HEK293T (cell line): ENCODE measurements at regions not wholly inside any gene's neighbourhood (a gene's known extent, or its start where the extent isn't known, plus 50 kb on each side); places are given as distances from the start of the nearest gene placed in this dataset.

ENCODE experiments used
- ARNT ChIP-seq: fragments of 450-650 bp; IDR thresholded peaks from 2 replicates; pipeline ENCODE4 v1.6.1; 2017; ENCODE audit warnings: mild to moderate bottlenecking
- BHLHE40 ChIP-seq: fragments of 450-650 bp; IDR thresholded peaks from 2 replicates; pipeline ENCODE4 v1.6.1; 2016; ENCODE audit warnings: mild to moderate bottlenecking, moderate library complexity, borderline replicate concordance
- ELF4 ChIP-seq: fragments of 450-650 bp; IDR thresholded peaks from 2 replicates; pipeline ENCODE4 v1.6.1; 2017; ENCODE audit warnings: antibody characterized with exemption
- FOXA1 ChIP-seq: fragments of 450-650 bp; IDR thresholded peaks from 2 replicates; pipeline ENCODE4 v1.6.1; 2016; ENCODE audit warnings: mild to moderate bottlenecking
- FOXK2 ChIP-seq: fragments of 450-650 bp; IDR thresholded peaks from 2 replicates; pipeline ENCODE4 v1.6.1; 2016; ENCODE audit warnings: mild to moderate bottlenecking
- HDGF ChIP-seq: fragments of 450-650 bp; IDR thresholded peaks from 2 replicates; pipeline ENCODE4 v1.6.1; 2017; ENCODE audit warnings: antibody characterized with exemption, borderline replicate concordance
- NFRKB ChIP-seq: fragments of 450-650 bp; IDR thresholded peaks from 2 replicates; pipeline ENCODE4 v1.6.1; 2016; ENCODE audit warnings: mild to moderate bottlenecking, moderate library complexity
- SP1 ChIP-seq: fragments of 450-650 bp; IDR thresholded peaks from 2 replicates; pipeline ENCODE4 v1.6.1; 2017
- SUZ12 ChIP-seq: fragments of 450-650 bp; IDR thresholded peaks from 2 replicates; pipeline ENCODE4 v1.6.1; 2016; ENCODE audit warnings: mild to moderate bottlenecking
- TARDBP ChIP-seq: fragments of 450-650 bp; IDR thresholded peaks from 2 replicates; pipeline ENCODE4 v1.6.1; 2016
- ZNF384 ChIP-seq: fragments of 450-650 bp; IDR thresholded peaks from 2 replicates; pipeline ENCODE4 v1.6.1; 2016

GRCh38 chr9:84397151-84397728 is 56.7 kb upstream of the SLC28A3 start:
- TF ChIP-seq ELF4 (no peak), SUZ12 (no peak), FOXK2 (no peak), FOXA1 (no peak), SP1 (no peak), NFRKB (no peak), TARDBP (no peak), ZNF384 (no peak), ARNT (no peak), HDGF (no peak), BHLHE40 (no peak)
